GM10266 (cell line): ENCODE measurements at regions not wholly inside any gene's neighbourhood (a gene's known extent, or its start where the extent isn't known, plus 50 kb on each side); places are given as distances from the start of the nearest gene placed in this dataset.

Experiments
- DNase-seq: peaks from one replicate; pipeline ENCODE4 v3.0.0; 2012; ENCODE audit errors: extremely low spot score
- TF ChIP-seq, protein P1 (sequence below): IDR thresholded peaks from 2 replicates; pipeline ENCODE4 v1.5.1; 2012; ENCODE audit warnings: mild to moderate bottlenecking, low read depth; ENCODE audit not compliant: control insufficient read depth, insufficient read depth; ENCODE audit errors: missing control alignments

DNA sequence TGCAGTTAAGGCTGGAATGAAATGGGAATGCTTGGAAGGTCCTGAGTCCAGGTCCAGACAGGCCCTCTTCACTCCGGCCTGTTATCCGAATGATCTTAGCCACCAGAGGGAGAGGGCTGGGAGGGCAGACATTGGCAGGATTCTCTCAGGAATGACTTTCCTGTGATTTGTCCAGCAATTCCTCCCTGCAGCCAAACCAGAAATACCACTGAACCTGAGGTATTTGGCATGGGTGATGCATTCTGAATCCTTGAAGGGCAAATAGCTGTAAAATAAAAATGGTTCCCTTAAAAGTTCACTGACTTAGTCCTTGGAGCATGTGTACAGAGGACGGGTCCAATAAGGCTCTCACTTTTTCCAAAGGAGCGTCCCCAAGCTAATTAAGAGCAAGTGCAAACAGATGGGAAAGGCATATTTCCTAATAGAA lies 77.5 kb upstream of the HABP2 start:
- TF ChIP-seq, protein P1, sequence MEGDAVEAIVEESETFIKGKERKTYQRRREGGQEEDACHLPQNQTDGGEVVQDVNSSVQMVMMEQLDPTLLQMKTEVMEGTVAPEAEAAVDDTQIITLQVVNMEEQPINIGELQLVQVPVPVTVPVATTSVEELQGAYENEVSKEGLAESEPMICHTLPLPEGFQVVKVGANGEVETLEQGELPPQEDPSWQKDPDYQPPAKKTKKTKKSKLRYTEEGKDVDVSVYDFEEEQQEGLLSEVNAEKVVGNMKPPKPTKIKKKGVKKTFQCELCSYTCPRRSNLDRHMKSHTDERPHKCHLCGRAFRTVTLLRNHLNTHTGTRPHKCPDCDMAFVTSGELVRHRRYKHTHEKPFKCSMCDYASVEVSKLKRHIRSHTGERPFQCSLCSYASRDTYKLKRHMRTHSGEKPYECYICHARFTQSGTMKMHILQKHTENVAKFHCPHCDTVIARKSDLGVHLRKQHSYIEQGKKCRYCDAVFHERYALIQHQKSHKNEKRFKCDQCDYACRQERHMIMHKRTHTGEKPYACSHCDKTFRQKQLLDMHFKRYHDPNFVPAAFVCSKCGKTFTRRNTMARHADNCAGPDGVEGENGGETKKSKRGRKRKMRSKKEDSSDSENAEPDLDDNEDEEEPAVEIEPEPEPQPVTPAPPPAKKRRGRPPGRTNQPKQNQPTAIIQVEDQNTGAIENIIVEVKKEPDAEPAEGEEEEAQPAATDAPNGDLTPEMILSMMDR, result no peak
- DNase-seq, result no peak

DNA sequence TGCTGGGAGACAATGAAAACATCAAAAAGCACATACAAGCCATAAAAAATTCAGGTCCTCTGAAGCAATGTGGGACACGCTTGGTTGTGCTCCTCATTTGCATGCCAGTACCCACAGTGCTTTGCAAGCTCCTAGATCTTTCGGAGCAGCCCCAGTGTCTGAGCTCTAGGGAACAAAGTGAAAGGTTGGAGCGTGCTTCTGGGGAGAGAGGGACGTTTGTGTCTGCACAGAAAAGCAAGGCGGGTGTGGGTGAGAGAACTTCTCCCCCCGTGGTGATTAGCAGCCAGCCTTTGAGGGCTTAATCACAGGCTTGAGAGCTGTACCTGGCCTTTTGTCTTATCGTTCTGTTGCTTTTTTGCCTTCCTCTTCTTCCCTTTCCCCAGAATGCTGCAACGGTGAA lies 76.7 kb upstream of the HABP2 start:
- TF ChIP-seq, protein P1, result no peak
- no peak for DNase-seq

DNA sequence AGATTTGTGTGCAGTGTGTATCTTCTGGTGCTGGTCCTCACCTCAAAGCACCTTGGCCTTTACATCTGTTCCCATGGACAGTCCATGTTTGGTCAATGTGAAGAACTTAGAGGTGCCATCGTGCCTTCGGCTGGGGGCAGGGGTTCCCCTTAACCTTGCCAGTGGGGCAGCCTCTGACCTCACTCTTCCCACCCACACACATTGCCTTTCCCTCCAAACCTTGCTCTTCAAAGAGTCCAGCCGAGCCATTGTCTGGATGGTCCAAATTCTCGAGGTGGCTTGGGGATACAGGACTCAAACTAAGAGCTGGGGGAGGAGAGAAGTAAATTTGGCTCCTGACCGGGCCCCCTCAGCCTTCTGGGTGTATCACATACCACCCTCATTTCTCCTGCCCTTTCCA lies 76.2 kb upstream of the HABP2 start:
- no peak for DNase-seq
- TF ChIP-seq, protein P1, result no peak

DNA sequence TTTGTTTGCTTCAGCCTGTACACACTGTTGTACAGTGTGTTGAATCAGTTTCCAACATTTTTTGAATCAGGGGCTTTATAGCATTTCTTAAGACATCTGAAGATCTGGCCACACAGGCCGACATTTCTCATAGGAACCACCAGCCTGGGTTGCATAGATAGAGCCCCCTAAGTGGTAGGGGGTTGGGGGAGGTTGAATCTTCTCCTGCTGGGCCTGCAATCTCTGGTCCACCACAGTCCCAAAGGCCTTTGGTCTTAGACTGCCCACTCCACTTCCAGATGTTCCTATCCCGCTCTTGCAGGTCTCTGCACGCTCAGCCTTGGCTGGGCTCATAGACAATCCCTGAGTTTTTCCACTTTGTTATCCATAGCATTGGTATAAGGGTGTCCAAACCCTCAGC lies 75.4 kb upstream of the HABP2 start:
- TF ChIP-seq, protein P1, result no peak
- DNase-seq, result no peak

DNA sequence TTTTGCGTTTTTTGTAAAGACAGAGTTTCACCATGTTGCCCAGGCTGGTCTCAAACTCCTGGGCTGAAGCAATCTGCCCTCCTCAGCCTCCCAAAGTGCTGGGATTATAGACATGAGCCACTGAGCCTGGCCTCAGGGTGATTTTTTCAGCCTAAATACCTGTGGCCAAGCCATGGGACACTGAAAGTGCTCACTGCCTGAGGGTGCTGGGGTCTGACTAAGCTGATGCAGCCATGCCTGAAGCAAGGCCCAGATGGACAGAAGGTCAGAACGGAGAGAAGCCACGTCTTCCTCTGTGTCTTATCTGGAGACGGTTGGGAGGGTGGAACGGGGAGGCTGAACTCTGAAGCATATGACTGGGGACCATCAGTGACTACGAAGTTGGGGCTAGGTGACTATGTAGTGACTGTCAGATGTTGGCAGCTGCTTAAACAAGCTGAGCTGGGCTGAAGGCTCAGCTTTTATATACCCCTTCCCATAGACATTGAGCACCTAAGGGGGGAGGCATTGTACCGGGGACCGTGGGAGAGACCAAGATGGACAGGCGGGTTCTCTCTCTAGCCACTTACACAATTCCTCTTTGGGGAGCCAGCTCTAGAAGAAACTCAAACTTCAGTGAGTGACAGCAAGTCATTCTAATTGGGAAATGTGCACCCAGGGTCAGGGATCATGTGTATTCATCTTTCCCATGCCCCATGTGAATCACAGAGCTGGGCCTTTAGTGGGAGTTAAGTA lies 73.3 kb upstream of the HABP2 start:
- TF ChIP-seq, protein P1, result no peak
- no peak for DNase-seq

DNA sequence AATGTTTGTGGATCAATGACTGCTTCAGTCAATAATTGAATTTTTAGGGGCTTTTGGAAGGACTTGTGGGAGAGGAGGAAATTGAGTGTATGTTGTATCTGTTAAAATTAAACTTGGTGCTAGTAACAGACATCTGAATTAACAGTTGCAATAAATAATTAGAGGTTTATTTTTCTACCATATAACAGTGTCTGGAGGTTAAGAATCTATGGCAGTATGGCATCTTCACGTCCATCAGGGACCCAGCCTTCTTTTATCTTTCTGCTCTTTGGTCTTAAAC lies 72.8 kb upstream of the HABP2 start:
- TF ChIP-seq, protein P1, result no peak
- no peak for DNase-seq

DNA sequence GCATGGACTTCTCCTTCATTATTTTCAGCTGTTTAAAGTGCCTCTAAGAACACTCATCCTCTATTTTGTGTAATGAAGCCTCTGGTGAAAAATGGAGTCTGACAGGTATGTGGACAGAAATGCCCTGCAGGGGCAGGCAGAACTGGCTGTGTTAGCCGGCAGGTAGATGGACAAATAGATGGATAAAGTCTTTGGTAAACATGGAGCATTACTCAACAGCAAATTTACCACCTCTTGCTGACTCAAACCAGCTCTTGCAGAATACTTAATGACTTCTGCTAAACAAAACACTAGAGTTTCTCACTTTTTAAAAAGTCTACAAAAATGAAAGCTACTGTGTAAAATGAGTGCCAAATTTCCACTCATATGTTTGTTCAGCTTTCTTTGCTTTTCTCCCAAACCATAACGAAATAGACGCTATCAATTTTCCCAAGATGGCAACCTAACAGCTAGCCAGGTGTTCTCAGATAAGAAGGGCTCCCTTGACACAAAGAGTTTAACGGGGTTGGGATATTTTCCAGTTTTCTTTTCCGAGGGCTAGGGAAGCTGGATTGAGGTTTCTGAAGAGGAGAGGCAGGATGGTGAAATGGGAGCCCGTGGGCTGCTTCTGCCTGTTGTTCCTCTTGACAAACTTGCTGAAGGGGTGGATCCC lies 71.9 kb upstream of the HABP2 start:
- DNase-seq, result no peak
- TF ChIP-seq, protein P1, result no peak
